Caco-2 (cell line): ENCODE measurements at regions not wholly inside any gene's neighbourhood (a gene's known extent, or its start where the extent isn't known, plus 50 kb on each side); places are given as distances from the start of the nearest gene placed in this dataset.

Experiments used
- BruUV-seq: library from RNA; stranded (reverse); fragments of 400-500 nt; replicated peaks from 2 replicates; lab custom pipeline; 2021; lab: Mats Ljungman, UMichigan
- CTCF ChIA-PET: fragments of 300-600 bp; sonication (Branson Sonifier 250); formaldehyde crosslinking; loops from one replicate; lab custom pipeline; 2022; ENCODE audit warnings: antibody characterized with exemption; lab: Charles Lee
- POLR2A ChIA-PET: fragments of 300-600 bp; sonication (Branson Sonifier 250); formaldehyde crosslinking; loops from one replicate; lab custom pipeline; 2022; ENCODE audit warnings: antibody characterized with exemption; lab: Charles Lee
- DNase-seq, 2 experiments: peaks; one replicate each; pipeline versions ENCODE4 v3.0.0 to v3.0.0-alpha.2; 2020 to 2022
- H3K27me3 ChIP-seq: replicated peaks from 2 replicates; pipeline ENCODE4 v1.6.0; 2011; ENCODE audit warnings: low read length; ENCODE audit not compliant: control insufficient read depth, insufficient read depth
- H3K36me3 ChIP-seq: 2 replicates; pipeline ENCODE4 v1.5.1; 2011; ENCODE audit warnings: low read length; ENCODE audit not compliant: control insufficient read depth, insufficient read depth
- H3K4me1 ChIP-seq: fragments of 250-450 bp; sonication (Bioruptor Pico); 2 replicates; pipeline ENCODE4 v1.5.1; 2020; ENCODE audit warnings: mild to moderate bottlenecking
- H3K4me3 ChIP-seq: 2 replicates; pipeline ENCODE4 v1.5.1; 2011; ENCODE audit warnings: low read depth, mild to moderate bottlenecking, control low read depth, low read length
- H3K9me3 ChIP-seq: fragments of 250-450 bp; sonication (Bioruptor Pico); 2 replicates; pipeline ENCODE4 v1.5.1; 2020; ENCODE audit warnings: mild to moderate bottlenecking, moderate library complexity
- H3K27ac Mint-ChIP-seq: one replicate; pipeline ENCODE4 v1.8.0; 2022; ENCODE audit warnings: mixed read lengths; ENCODE audit not compliant: unreplicated experiment
- H3K27me3 Mint-ChIP-seq: one replicate; pipeline ENCODE4 v1.8.0; 2022; ENCODE audit warnings: mixed read lengths; ENCODE audit not compliant: insufficient read depth, unreplicated experiment
- H3K36me3 Mint-ChIP-seq: one replicate; pipeline ENCODE4 v1.8.0; 2022; ENCODE audit warnings: mild to moderate bottlenecking, mixed read lengths; ENCODE audit not compliant: insufficient read depth, unreplicated experiment
- H3K4me1 Mint-ChIP-seq: one replicate; pipeline ENCODE4 v1.8.0; 2022; ENCODE audit warnings: low read depth, mixed read lengths; ENCODE audit not compliant: unreplicated experiment
- H3K4me3 Mint-ChIP-seq: one replicate; pipeline ENCODE4 v1.8.0; 2022; ENCODE audit warnings: mild to moderate bottlenecking, moderate library complexity, mixed read lengths; ENCODE audit not compliant: unreplicated experiment
- H3K9me3 Mint-ChIP-seq: one replicate; pipeline ENCODE4 v1.8.0; 2022; ENCODE audit warnings: mixed read lengths; ENCODE audit not compliant: unreplicated experiment
- intact Hi-C: fragments of 100-400 bp; cut with micrococcal nuclease; formaldehyde crosslinking; loops from one replicate; pipeline ENCODE4 v1.10.0; 2022; ENCODE audit not compliant: unreplicated experiment
- TF ChIP-seq, protein P1 (sequence below), 2 experiments: fragments of 200-600 bp in 1 of 2; IDR thresholded peaks; 1 replicate in 1 of 2; 2 replicates in 1 of 2; pipeline versions ENCODE4 v1.5.1 to v1.8.0; 2011 to 2022; ENCODE audit warnings: antibody characterized with exemption in 1 of 2, control low read depth in 1 of 2, inconsistent platforms in 1 of 2, low read depth in 1 of 2, low read length in 1 of 2, mild to moderate bottlenecking in 1 of 2, moderate library complexity in 1 of 2; ENCODE audit not compliant: insufficient read depth in 1 of 2, severe bottlenecking in 1 of 2, unreplicated experiment in 1 of 2

- H3K27me3 ChIP-seq, result no peaks in the 10 kb centered on the region
- H3K36me3 Mint-ChIP-seq, result no peaks in the 10 kb centered on the region
- no peaks in the 10 kb centered on the region for H3K4me1 ChIP-seq
- H3K4me3 ChIP-seq, result no peak overlapping the region
- BruUV-seq, result no TSS peak
- DNase-seq, result no peak
- no peaks in the 10 kb centered on the region for H3K36me3 ChIP-seq
- H3K27ac Mint-ChIP-seq, result no peak overlapping the region
- H3K4me3 Mint-ChIP-seq, result no peak overlapping the region
- TF ChIP-seq, protein P1, sequence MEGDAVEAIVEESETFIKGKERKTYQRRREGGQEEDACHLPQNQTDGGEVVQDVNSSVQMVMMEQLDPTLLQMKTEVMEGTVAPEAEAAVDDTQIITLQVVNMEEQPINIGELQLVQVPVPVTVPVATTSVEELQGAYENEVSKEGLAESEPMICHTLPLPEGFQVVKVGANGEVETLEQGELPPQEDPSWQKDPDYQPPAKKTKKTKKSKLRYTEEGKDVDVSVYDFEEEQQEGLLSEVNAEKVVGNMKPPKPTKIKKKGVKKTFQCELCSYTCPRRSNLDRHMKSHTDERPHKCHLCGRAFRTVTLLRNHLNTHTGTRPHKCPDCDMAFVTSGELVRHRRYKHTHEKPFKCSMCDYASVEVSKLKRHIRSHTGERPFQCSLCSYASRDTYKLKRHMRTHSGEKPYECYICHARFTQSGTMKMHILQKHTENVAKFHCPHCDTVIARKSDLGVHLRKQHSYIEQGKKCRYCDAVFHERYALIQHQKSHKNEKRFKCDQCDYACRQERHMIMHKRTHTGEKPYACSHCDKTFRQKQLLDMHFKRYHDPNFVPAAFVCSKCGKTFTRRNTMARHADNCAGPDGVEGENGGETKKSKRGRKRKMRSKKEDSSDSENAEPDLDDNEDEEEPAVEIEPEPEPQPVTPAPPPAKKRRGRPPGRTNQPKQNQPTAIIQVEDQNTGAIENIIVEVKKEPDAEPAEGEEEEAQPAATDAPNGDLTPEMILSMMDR (IDR thresholded peaks at IDR 0.05; ENCODE audit: insufficient read depth in 1 of 2, low read depth in 1 of 2, low read length in 1 of 2, severe bottlenecking in 1 of 2, unreplicated experiment in 1 of 2), result no peak
- H3K27me3 Mint-ChIP-seq, result no peaks in the 10 kb centered on the region
- no peaks in the 10 kb centered on the region for H3K9me3 ChIP-seq
- H3K4me1 Mint-ChIP-seq, result no peaks in the 10 kb centered on the region
- POLR2A ChIA-PET, result interaction anchor here (0.6 kb wide), 1 partner anchor 14 kb away, joined by 3 read pairs; no protein-coding TSS in a partner anchor
- CTCF ChIA-PET, result no interaction called here
- intact Hi-C loops, result no loop called here
- H3K9me3 Mint-ChIP-seq, result no peaks in the 10 kb centered on the region
Measured at GRCh38 chr1:58282623-58283387, 263.7 kb downstream of the OMA1 start.

GRCh38 chr1:58266242-58266641, 280.3 kb downstream of the OMA1 start:
- POLR2A ChIA-PET, result no interaction called here
- Mint-ChIP-seq H3K27me3 (no peaks in the 10 kb centered on the region), H3K27ac (no peak overlapping the region)

GRCh38 chr1:58264462-58264861, 282.1 kb downstream of the OMA1 start:
- TF ChIP-seq, protein P1 (IDR thresholded peaks at IDR 0.05; ENCODE audit: insufficient read depth in 1 of 2, low read depth in 1 of 2, low read length in 1 of 2, severe bottlenecking in 1 of 2, unreplicated experiment in 1 of 2), result no peak
- Mint-ChIP-seq H3K27ac (no peak overlapping the region), H3K36me3 (no peaks in the 10 kb centered on the region), H3K27me3 (peaks cover 4% of the 10 kb centered on the region), H3K4me1 (no peaks in the 10 kb centered on the region), H3K4me3 (no peak overlapping the region), H3K9me3 (no peaks in the 10 kb centered on the region)
- no peak for DNase-seq
- no peak overlapping the region for H3K4me3 ChIP-seq
- BruUV-seq, result no TSS peak
- intact Hi-C loops, result no loop called here
- no peaks in the 10 kb centered on the region for H3K9me3 ChIP-seq
- H3K4me1 ChIP-seq, result no peaks in the 10 kb centered on the region
- no peaks in the 10 kb centered on the region for H3K27me3 ChIP-seq
- ChIA-PET POLR2A (no interaction called here), CTCF (no interaction called here)
- no peaks in the 10 kb centered on the region for H3K36me3 ChIP-seq

More at GRCh38 chr1:58266242-58266641, 280.3 kb downstream of the OMA1 start:
- TF ChIP-seq, protein P1 (IDR thresholded peaks at IDR 0.05; ENCODE audit: insufficient read depth in 1 of 2, low read depth in 1 of 2, low read length in 1 of 2, severe bottlenecking in 1 of 2, unreplicated experiment in 1 of 2), result no peak
- intact Hi-C loops, result no loop called here
- no TSS peak for BruUV-seq
- no peaks in the 10 kb centered on the region for H3K36me3 Mint-ChIP-seq
- Histone ChIP-seq H3K27me3 (no peaks in the 10 kb centered on the region), H3K4me1 (no peaks in the 10 kb centered on the region), H3K36me3 (no peaks in the 10 kb centered on the region), H3K9me3 (no peaks in the 10 kb centered on the region), H3K4me3 (no peak overlapping the region)
- H3K4me1 Mint-ChIP-seq, result no peaks in the 10 kb centered on the region
- no peaks in the 10 kb centered on the region for H3K9me3 Mint-ChIP-seq
- no peak for DNase-seq
- CTCF ChIA-PET, result no interaction called here
- no peak overlapping the region for H3K4me3 Mint-ChIP-seq
